Activated naive CD8-positive, alpha-beta T cell (primary cell): ENCODE measurements at regions not wholly inside any gene's neighbourhood (a gene's known extent, or its start where the extent isn't known, plus 50 kb on each side); places are given as distances from the start of the nearest gene placed in this dataset.
A peak's percentile ranks its signal among the peaks of the same experiment; 100 is the strongest.

ENCODE experiments used
- H3K27ac Mint-ChIP-seq: one replicate; pipeline ENCODE4 v1.8.0; 2021; ENCODE audit warnings: mixed read lengths
- H3K27me3 Mint-ChIP-seq: one replicate; pipeline ENCODE4 v1.8.0; 2021; ENCODE audit warnings: mixed read lengths
- H3K36me3 Mint-ChIP-seq: one replicate; pipeline ENCODE4 v1.8.0; 2021; ENCODE audit warnings: mixed read lengths
- H3K4me1 Mint-ChIP-seq: one replicate; pipeline ENCODE4 v1.8.0; 2021; ENCODE audit warnings: low read depth, mixed read lengths
- H3K4me3 Mint-ChIP-seq: one replicate; pipeline ENCODE4 v1.8.0; 2021; ENCODE audit warnings: mild to moderate bottlenecking, mixed read lengths
- H3K9me3 Mint-ChIP-seq: one replicate; pipeline ENCODE4 v1.8.0; 2021; ENCODE audit warnings: low read depth, mixed read lengths

DNA sequence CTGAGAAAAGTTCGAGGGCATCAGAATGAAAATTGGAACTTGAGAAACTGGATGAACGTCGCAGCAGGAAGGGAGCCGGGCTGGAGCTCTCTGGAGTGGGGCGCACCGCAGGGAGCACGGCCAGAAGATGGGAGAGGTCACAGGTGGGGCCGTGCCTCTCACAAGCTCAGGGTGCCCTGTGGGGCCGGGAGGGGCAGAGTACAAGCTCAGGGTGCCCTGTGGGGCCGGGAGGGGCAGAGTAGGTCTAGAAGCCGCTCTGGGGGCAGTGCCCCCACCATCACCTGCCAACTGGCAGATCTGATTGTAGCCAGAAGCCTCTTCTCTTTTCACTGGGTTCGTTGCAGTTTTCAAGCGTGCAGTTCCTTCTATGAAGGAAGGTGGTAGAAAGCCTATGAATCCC is 61.1 kb upstream of the SNX9 start:
- Mint-ChIP-seq H3K27me3 (no peaks in the 10 kb centered on the region), H3K27ac (peak overlapping the region; percentile 99), H3K36me3 (no peaks in the 10 kb centered on the region), H3K9me3 (no peaks in the 10 kb centered on the region), H3K4me1 (peaks cover 88% of the 10 kb centered on the region), H3K4me3 (peak overlapping the region; percentile 80)

DNA sequence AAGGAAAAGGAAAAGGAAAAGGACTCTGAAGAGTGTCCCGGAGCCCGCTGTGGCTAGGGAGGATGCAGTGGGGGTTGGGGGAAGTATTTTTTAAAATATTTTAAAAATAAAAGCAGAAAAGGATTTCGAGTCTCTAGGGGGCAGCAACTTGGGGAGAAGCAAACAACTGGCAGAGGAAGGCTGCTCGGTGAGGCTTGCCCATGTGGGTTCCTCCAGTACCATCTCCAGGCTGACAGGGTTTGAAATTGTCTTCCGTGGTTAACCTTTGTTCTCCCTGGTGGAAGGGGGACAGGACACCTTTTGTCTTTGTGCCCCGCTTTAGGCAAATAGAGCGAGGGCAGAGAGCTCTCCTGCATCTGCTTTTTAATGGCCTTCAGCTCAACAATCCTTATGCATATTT is 60.4 kb upstream of the SNX9 start:
- Mint-ChIP-seq H3K4me1 (peaks cover 88% of the 10 kb centered on the region), H3K4me3 (peak overlapping the region; percentile 69), H3K27me3 (no peaks in the 10 kb centered on the region), H3K9me3 (no peaks in the 10 kb centered on the region), H3K36me3 (no peaks in the 10 kb centered on the region), H3K27ac (peak overlapping the region; percentile 99)

DNA sequence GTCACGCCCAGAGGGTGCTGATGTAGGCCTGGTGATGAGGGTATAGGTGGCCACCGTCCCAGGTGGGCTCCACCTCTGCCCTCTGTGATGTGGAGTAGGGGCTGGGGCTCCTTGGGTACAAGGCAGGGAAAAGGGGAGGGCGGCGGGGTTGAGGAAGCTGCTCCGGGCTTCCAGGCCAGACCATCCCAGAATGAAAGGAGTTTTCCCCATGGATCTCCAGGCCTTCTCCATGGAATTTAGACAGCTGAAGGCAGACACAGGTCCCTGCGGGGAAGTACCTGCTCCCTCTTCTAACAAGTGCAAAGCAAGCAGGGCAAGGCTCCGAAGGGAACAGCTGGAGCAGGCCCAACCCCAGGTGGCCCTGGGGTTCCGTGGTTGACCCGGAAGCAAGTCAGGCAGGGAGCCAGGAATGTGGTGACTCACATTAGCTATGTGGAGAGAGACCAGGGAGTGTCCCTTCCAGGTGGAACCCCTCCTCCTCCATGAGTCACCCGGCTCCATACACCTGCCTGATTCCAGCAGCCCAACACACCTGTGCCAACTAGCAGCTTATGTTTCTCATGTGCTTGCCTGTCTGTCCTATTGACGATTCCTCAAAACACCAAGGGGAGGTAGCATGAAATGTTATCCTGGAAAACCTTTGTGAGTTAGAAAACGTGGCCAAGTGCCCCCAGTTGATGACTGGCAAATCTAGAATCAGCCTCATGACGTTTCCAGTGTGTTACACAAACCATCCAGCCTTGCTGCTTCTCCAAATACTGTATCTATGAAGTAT is 59.7 kb upstream of the SNX9 start:
- peak overlapping the region; percentile 99 for H3K27ac Mint-ChIP-seq
- no peaks in the 10 kb centered on the region for H3K9me3 Mint-ChIP-seq
- peak overlapping the region; percentile 78 for H3K4me3 Mint-ChIP-seq
- peaks cover 88% of the 10 kb centered on the region for H3K4me1 Mint-ChIP-seq
- no peaks in the 10 kb centered on the region for H3K36me3 Mint-ChIP-seq
- no peaks in the 10 kb centered on the region for H3K27me3 Mint-ChIP-seq

DNA sequence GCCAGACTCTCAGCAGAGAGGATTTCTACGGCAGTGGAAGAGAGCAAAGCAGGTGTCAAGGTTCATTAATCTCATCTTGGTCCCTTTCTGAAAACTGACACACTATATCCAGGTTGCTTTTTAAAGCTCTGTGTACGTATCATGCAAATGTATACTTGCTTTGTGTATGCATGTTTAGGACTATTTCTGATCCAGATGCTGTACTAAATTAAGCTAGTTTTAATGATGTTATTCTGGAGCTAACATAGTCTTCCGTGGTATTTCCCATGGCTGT is 59.2 kb upstream of the SNX9 start:
- Mint-ChIP-seq H3K36me3 (no peaks in the 10 kb centered on the region), H3K4me3 (peak overlapping the region; percentile 78), H3K27ac (peak overlapping the region; percentile 99), H3K4me1 (peaks cover 86% of the 10 kb centered on the region), H3K9me3 (no peaks in the 10 kb centered on the region), H3K27me3 (no peaks in the 10 kb centered on the region)

DNA sequence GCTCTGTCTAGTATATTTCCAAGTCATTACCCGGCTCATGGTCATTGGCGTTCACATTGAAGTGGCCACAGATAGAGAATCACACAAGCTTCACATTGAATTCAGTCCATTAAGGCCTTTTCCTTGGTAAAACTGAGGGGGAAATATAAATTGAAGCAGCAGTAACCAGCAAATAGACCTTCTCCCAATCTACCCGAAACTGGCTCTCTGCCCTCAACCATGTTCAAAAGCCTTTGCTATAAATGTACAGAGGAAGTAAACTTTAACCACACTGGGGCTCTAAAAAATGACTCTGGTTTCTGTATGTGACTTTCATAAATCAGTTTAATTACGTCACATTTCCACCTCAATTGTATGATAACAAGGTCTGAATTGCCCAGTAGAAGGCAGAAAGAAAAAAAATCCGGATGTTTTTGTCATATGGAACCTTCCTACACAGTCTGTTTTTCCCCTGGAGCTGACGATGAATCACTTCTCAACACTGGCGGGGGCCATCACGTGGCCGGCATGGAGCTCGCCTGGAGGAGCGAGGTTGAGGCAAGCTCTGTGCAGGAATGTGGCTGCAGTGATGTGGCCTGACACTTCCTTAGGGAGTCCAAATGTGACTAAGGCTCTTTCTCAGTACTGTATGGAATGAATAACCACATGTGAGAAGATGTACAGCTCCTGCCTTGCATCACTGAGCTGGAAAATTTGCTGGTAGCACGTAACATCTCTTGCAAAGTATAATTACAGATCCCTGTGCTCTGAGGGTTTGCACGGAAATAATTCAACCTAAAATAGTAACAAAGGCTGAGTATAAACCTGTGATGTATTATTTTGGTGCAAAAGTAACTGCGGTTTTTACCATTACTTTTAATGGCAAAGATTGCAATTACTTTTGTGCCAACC is 58.6 kb upstream of the SNX9 start:
- peak overlapping the region; percentile 78 for H3K4me3 Mint-ChIP-seq
- peak overlapping the region; percentile 99 for H3K27ac Mint-ChIP-seq
- no peaks in the 10 kb centered on the region for H3K36me3 Mint-ChIP-seq
- H3K9me3 Mint-ChIP-seq = no peaks in the 10 kb centered on the region
- H3K27me3 Mint-ChIP-seq = no peaks in the 10 kb centered on the region
- peaks cover 87% of the 10 kb centered on the region for H3K4me1 Mint-ChIP-seq

DNA sequence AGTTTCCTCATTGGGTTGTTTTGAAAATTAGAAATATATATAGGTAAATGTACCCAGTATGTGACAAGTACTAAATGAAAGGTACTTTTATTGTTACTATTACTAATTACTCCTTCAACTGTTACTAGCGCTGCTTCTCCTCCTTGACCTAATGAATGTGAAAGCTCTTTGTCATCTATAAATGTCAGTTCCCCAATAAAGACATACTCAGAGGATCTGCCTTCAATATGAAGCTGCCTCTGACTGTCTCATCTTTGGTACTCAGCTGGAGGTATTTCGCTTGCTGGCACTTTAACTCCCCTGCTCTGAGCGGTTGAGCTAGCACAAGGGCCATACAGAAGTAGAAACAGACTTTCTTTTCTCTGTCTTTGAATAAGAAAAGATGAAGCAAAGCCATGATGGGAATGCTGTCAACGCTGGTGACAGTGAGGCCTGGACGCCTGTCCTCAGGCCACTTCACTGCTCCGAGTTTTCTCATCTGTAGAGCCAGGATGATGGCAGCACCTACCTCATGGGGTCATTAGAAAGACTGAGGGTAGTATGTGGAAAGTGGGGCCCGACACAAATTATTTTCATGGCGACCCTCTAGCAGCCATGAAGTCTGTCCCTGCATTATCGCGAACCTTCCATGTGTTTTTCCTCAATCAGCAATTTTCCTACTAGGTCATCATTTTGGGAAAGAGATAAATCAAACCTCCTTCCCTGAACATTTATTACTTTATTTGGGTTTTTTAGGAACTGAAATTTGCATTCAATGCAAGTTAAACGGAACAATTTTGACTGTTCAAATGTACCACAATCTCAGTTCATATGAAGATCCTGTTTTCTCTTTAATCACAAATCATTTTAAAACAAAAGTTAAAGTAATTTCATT is 55.9 kb upstream of the SNX9 start:
- peaks cover 76% of the 10 kb centered on the region for H3K4me1 Mint-ChIP-seq
- H3K27ac Mint-ChIP-seq = peak overlapping the region; percentile 93
- no peaks in the 10 kb centered on the region for H3K36me3 Mint-ChIP-seq
- no peaks in the 10 kb centered on the region for H3K27me3 Mint-ChIP-seq
- no peaks in the 10 kb centered on the region for H3K9me3 Mint-ChIP-seq
- H3K4me3 Mint-ChIP-seq = no peak overlapping the region

DNA sequence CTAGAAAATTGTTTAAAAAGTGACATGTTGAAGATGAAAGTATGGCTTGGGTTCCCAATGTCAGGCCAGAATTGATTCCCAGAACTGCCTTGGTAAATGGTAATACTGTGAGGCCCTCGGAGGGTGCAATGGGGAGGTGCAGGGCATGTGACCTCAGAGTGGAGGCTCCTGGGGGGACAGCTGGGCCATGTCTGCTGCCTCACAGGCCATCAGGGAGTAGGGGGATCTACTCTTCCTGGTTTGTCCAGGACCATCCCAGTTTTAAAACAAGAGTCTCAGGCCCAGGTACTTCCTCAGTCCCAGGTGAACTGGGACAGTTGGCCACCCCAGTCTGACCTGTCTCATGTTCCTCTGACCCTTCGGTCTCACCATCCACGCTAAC is 55.3 kb upstream of the SNX9 start:
- no peak overlapping the region for H3K4me3 Mint-ChIP-seq
- H3K4me1 Mint-ChIP-seq = peaks cover 75% of the 10 kb centered on the region
- H3K27me3 Mint-ChIP-seq = no peaks in the 10 kb centered on the region
- H3K27ac Mint-ChIP-seq = peak overlapping the region; percentile 93
- H3K9me3 Mint-ChIP-seq = no peaks in the 10 kb centered on the region
- H3K36me3 Mint-ChIP-seq = no peaks in the 10 kb centered on the region

DNA sequence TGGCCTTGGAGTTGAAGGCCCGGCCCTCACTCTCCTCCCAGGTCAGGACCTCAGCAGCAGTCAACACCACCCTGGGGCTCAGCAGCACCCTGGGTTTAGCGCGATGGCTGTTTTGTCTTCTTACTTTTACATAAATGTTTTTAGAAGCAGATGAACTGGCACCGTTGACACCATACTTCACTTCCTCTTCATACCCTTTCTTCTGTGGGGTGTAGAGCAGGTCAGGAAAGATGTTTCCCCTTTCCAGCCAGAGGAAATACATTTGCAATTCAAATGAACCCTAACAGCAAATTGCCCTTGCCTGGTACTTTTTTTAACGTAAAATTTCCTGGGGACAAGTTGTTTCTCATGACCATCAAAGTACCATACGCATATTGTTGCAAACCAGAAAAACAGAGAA is 54.7 kb upstream of the SNX9 start:
- no peaks in the 10 kb centered on the region for H3K9me3 Mint-ChIP-seq
- H3K4me3 Mint-ChIP-seq = peak overlapping the region; percentile 71
- peak overlapping the region; percentile 93 for H3K27ac Mint-ChIP-seq
- no peaks in the 10 kb centered on the region for H3K36me3 Mint-ChIP-seq
- H3K27me3 Mint-ChIP-seq = no peaks in the 10 kb centered on the region
- peaks cover 73% of the 10 kb centered on the region for H3K4me1 Mint-ChIP-seq

DNA sequence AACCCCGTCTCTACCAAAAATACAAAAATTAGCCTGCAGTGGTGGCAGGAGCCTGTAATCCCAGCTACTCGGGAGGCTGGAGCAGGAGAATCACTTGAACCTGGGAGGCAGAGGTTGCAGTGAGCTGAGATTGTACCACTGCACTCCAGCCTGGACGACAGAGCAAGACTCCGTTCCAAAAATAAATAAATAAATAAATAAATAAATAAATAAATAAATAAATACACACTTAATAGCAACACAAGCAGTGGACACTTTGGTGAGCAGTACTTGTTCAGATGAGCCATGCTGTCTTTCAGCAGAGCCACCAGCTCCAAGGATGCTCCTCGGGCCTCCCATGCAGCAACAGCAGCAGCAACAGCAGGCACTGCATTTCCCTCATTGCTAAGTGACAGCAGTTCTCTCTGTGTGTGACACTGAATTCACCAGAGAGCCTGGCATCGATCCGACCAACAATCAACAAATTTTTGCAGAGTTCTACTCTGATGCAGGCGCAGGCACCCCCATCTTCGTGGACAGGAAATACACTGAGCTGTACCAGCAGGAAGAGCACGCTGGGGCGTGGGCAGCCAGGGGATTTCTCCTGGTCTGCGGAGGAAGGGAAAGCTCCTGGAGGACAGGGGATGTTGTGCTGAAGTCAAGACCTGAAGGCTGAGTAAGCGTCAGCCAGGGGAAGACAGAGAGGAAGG is 54.0 kb upstream of the SNX9 start:
- Mint-ChIP-seq H3K27me3 (no peaks in the 10 kb centered on the region), H3K9me3 (no peaks in the 10 kb centered on the region), H3K4me1 (peaks cover 73% of the 10 kb centered on the region), H3K36me3 (no peaks in the 10 kb centered on the region), H3K27ac (peak overlapping the region; percentile 93), H3K4me3 (peak overlapping the region; percentile 56)

DNA sequence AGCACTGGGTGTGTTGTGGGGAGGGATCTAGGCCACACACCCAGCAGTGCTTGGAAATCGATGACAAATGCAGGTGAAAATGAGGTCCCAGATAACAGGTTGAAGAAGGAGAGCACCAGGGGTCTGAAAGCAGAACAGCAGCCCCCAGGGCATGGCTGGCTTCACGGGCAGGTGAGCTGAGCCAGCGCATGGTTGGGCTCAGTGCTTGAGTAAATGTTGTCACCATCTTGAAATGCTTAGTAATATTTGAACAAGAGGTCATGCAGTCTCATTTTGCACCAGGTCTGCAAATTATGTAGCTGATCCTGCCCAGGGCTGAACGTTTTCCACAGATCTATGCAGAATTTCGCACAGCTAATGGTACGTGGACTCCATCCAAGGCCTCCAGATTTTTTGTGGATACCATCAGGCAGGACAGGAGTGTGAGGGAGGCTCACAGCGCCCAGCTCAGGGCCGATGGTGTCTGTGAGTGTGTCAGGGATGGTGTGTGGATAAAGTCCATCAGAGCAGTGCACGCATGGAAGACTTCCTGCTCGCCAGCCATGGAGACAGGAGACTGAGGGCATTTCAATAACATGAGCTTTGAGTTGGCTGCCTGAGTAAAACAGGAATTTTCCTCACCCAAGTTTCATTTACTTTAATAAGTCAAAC is 53.1 kb upstream of the SNX9 start:
- Mint-ChIP-seq H3K36me3 (no peaks in the 10 kb centered on the region), H3K9me3 (no peaks in the 10 kb centered on the region), H3K27ac (peak overlapping the region; percentile 93), H3K4me1 (peaks cover 70% of the 10 kb centered on the region), H3K4me3 (peak overlapping the region; percentile 56), H3K27me3 (no peaks in the 10 kb centered on the region)

DNA sequence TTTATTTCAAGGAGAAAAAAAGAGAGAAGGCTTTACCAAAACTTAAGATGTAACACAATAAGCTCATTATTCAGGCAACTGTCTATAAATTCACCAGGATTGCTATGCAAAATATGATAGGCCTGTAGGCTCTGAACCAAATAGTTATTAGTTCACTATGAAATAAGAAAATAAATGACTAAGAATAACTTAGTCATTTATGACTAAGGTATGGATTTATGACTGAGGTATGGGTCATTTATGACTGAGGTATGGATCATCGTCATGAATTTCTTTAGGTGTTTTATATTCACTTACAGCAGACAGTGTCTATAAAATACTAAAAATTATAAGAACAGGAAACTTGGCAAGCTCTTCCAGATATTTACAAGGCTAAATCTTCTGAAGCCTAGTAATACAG is 52.1 kb upstream of the SNX9 start:
- no peaks in the 10 kb centered on the region for H3K27me3 Mint-ChIP-seq
- H3K36me3 Mint-ChIP-seq = no peaks in the 10 kb centered on the region
- H3K4me3 Mint-ChIP-seq = no peak overlapping the region
- H3K4me1 Mint-ChIP-seq = peaks cover 64% of the 10 kb centered on the region
- no peaks in the 10 kb centered on the region for H3K9me3 Mint-ChIP-seq
- no peak overlapping the region for H3K27ac Mint-ChIP-seq

DNA sequence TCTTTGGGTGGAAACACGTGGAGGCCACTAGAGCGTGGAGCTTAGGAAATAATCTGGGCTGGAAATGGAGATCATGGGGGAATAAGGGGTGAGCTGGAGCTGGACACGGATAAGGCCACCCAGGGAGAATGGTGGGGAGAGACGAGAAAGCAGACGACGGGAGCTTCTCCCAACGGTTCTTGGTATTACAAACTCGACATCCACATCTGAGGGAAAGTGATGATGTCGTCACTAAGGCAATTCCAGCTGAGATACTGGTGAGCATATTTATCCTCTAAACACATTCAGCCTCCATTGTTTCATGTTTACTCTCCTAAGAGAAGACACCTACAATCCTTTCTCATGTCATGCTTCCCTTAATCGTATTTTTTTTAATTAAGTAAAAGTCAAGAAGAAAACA is 50.2 kb upstream of the SNX9 start:
- no peaks in the 10 kb centered on the region for H3K36me3 Mint-ChIP-seq
- H3K4me1 Mint-ChIP-seq = peaks cover 46% of the 10 kb centered on the region
- no peaks in the 10 kb centered on the region for H3K9me3 Mint-ChIP-seq
- H3K4me3 Mint-ChIP-seq = no peak overlapping the region
- H3K27me3 Mint-ChIP-seq = no peaks in the 10 kb centered on the region
- peak overlapping the region; percentile 85 for H3K27ac Mint-ChIP-seq
